SK-N-SH treated with all-trans-retinoic acid at 6 μM for 48 hours (cell line): ENCODE measurements at regions not wholly inside any gene's neighbourhood (a gene's known extent, or its start where the extent isn't known, plus 50 kb on each side); places are given as distances from the start of the nearest gene placed in this dataset.

ENCODE experiments used
- ATAC-seq: fragments of 200-7000 bp; cut with Tn5 transposase; 3 replicates; pipeline ENCODE4 v1.9.1; 2020; ENCODE audit warnings: mild to moderate bottlenecking, moderate library complexity
- ARNTL ChIP-seq: fragments of 450-650 bp; formaldehyde crosslinking; IDR thresholded peaks from 2 replicates; pipeline ENCODE4 v1.5.0; 2020; ENCODE audit warnings: low read depth, mild to moderate bottlenecking, moderate library complexity, borderline replicate concordance
- BACH2 ChIP-seq: fragments of 250-450 bp; sonication (Bioruptor Pico); IDR thresholded peaks from 2 replicates; pipeline ENCODE4 v1.9.0; 2021; ENCODE audit warnings: mild to moderate bottlenecking, borderline replicate concordance
- ESRRG ChIP-seq: fragments of 250-450 bp; sonication (Bioruptor Pico); IDR thresholded peaks from 2 replicates; pipeline ENCODE4 v1.6.1; 2021; ENCODE audit warnings: mild to moderate bottlenecking
- GLIS3 ChIP-seq: fragments of 250-450 bp; sonication (Bioruptor Pico); IDR thresholded peaks from 2 replicates; pipeline ENCODE4 v1.5.0; 2020; ENCODE audit warnings: mild to moderate bottlenecking, moderate library complexity
- ISL1 ChIP-seq: fragments of 250-450 bp; sonication (Bioruptor Pico); IDR thresholded peaks from 2 replicates; pipeline ENCODE4 v2.1.2; 2022; ENCODE audit warnings: mild to moderate bottlenecking, moderate library complexity
- OSR1 ChIP-seq: fragments of 250-450 bp; sonication (Bioruptor Pico); IDR thresholded peaks from 2 replicates; pipeline ENCODE4 v1.8.0; 2022; ENCODE audit warnings: moderate library complexity, mild to moderate bottlenecking, inconsistent platforms
- PPARA ChIP-seq: fragments of 250-450 bp; sonication (Bioruptor Pico); IDR thresholded peaks from 2 replicates; pipeline ENCODE4 v1.5.0; 2020; ENCODE audit warnings: mild to moderate bottlenecking, borderline replicate concordance
- RARB ChIP-seq: fragments of 250-450 bp; sonication (Bioruptor Pico); IDR thresholded peaks from 2 replicates; pipeline ENCODE4 v1.8.0; 2021; ENCODE audit warnings: mild to moderate bottlenecking, moderate library complexity
- SNAI2 ChIP-seq: fragments of 250-450 bp; sonication (Bioruptor Pico); IDR thresholded peaks from 2 replicates; pipeline ENCODE4 v1.5.0; 2020; ENCODE audit warnings: mild to moderate bottlenecking, moderate library complexity
- TCF4 ChIP-seq: fragments of 250-450 bp; sonication (Bioruptor Pico); IDR thresholded peaks from 2 replicates; pipeline ENCODE4 v1.8.0; 2021; ENCODE audit warnings: mild to moderate bottlenecking, moderate library complexity, borderline replicate concordance
- TOX ChIP-seq: fragments of 250-450 bp; sonication (Bioruptor Pico); IDR thresholded peaks from 2 replicates; pipeline ENCODE4 v1.8.0; 2021; ENCODE audit warnings: mild to moderate bottlenecking, moderate library complexity, borderline replicate concordance
- ZC3H10 ChIP-seq: fragments of 250-450 bp; sonication (Bioruptor Pico); IDR thresholded peaks from 2 replicates; pipeline ENCODE4 v1.5.1; 2021; ENCODE audit warnings: mild to moderate bottlenecking, moderate library complexity
- ZFP3 ChIP-seq: fragments of 250-450 bp; sonication (Bioruptor Pico); IDR thresholded peaks from 2 replicates; pipeline ENCODE4 v1.5.0; 2020; ENCODE audit warnings: mild to moderate bottlenecking, moderate library complexity
- ZFP30 ChIP-seq: fragments of 450-650 bp; formaldehyde crosslinking; IDR thresholded peaks from 2 replicates; pipeline ENCODE4 v1.5.0; 2022; ENCODE audit warnings: mild to moderate bottlenecking, moderate library complexity
- ZNF565 ChIP-seq: fragments of 450-650 bp; formaldehyde crosslinking; conservative IDR thresholded peaks from 2 replicates; pipeline ENCODE4 v1.5.0; 2020; ENCODE audit warnings: low read depth, mild to moderate bottlenecking, moderate library complexity
- ZNF70 ChIP-seq: fragments of 450-650 bp; formaldehyde crosslinking; IDR thresholded peaks from 2 replicates; pipeline ENCODE4 v1.5.0; 2020; ENCODE audit warnings: mild to moderate bottlenecking, moderate library complexity
- ZNF8 ChIP-seq: fragments of 450-650 bp; formaldehyde crosslinking; IDR thresholded peaks from 2 replicates; pipeline ENCODE4 v1.5.0; 2020; ENCODE audit warnings: mild to moderate bottlenecking, moderate library complexity
- TF ChIP-seq, protein P1 (sequence below): fragments of 250-450 bp; sonication (Bioruptor Pico); IDR thresholded peaks from 2 replicates; pipeline ENCODE4 v1.5.1; 2020; ENCODE audit warnings: low read depth, mild to moderate bottlenecking, moderate library complexity
- TF ChIP-seq, protein P2 (sequence below): fragments of 250-450 bp; sonication (Bioruptor Pico); IDR thresholded peaks from 2 replicates; pipeline ENCODE4 v1.5.1; 2021; ENCODE audit warnings: mild to moderate bottlenecking, moderate library complexity
- TF ChIP-seq, protein P3 (sequence below): fragments of 250-450 bp; sonication (Bioruptor Pico); IDR thresholded peaks from 2 replicates; pipeline ENCODE4 v1.8.0; 2020; ENCODE audit warnings: mild to moderate bottlenecking, moderate library complexity, borderline replicate concordance
- TF ChIP-seq, protein P4 (sequence below): fragments of 250-450 bp; sonication (Bioruptor Pico); IDR thresholded peaks from 2 replicates; pipeline ENCODE4 v1.8.0; 2021; ENCODE audit warnings: low read depth, mild to moderate bottlenecking, moderate library complexity, borderline replicate concordance

DNA sequence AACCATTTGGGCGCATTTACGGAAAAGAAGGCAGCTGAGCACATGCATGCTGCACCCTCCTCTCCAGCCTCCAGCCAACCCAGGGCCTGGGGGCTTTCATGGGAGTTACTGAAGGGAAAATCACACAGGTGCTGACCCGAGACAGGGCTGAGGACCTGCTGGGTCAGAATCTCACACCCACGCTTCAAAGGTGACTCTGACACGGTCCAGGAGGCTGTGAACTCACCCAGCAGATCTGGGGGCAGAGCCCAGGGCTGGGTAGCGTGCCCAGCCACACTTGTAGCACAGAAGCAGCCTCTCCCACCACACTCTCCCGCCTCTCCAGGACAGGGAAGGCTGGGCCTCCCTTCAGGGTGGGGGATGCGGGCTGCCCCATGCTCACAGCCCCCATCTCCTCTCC, 347.6 kb downstream of the CTTN start:
- TF ChIP-seq ISL1 (CRISPR knock-in tag) (no peak), ARNTL (no peak), ZNF70 (CRISPR knock-in tag) (no peak), TOX (CRISPR knock-in tag) (no peak), ZFP30 (CRISPR knock-in tag) (no peak)
- TF ChIP-seq, protein P1, sequence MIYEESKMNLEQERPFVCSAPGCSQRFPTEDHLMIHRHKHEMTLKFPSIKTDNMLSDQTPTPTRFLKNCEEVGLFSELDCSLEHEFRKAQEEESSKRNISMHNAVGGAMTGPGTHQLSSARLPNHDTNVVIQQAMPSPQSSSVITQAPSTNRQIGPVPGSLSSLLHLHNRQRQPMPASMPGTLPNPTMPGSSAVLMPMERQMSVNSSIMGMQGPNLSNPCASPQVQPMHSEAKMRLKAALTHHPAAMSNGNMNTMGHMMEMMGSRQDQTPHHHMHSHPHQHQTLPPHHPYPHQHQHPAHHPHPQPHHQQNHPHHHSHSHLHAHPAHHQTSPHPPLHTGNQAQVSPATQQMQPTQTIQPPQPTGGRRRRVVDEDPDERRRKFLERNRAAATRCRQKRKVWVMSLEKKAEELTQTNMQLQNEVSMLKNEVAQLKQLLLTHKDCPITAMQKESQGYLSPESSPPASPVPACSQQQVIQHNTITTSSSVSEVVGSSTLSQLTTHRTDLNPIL (CRISPR knock-in tag) = no peak
- ATAC-seq = no peak

DNA sequence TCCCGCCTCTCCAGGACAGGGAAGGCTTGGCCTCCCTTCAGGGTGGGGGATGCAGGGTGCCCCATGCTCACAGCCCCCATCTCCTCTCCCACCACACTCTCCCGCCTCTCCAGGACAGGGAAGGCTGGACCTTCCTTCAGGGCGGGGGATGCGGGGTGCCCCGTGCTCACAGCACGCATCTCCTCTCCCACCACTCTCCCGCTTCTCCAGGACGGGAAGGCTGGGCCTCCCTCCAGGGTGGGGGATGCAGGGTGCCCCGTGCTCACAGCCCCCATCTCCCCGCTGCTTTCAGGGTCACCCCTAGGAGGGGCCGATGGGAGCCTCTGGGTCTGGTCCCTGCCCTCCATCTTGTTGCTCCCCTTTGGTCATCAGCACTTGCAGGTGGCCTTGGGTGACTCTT, 348.0 kb downstream of the CTTN start:
- ATAC-seq = no peak
- no peak for TF ChIP-seq ZFP3 (CRISPR knock-in tag)
- no peak for TF ChIP-seq ZC3H10
- TF ChIP-seq SNAI2 (CRISPR knock-in tag) = no peak
- TF ChIP-seq OSR1 (CRISPR knock-in tag) = no peak
- TF ChIP-seq ZFP30 (CRISPR knock-in tag) = no peak
- TF ChIP-seq PPARA (CRISPR knock-in tag) = no peak
- TF ChIP-seq, all 23 proteins: peak for 0

DNA sequence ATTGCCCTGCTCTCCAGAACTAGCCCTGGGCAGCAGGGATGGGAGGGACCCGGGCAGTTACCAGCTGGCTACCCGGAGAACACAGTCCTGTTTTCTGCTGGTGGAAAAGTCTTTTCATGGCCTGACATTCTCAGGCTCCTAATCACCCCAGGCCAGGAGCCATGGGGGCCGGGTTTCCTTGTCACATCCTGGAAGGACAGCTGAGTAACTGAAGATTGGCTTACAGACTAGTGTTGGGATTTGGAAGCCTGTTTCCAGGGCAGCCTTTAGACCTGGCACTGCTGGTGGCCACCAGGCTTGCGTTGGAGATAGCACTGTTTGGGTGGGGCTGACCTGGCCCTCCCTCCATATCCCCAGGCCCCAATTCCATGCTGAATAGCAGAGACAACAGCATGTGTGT, 349.0 kb downstream of the CTTN start:
- no peak for TF ChIP-seq GLIS3
- TF ChIP-seq ZNF8 (CRISPR knock-in tag) = no peak
- no peak for TF ChIP-seq TCF4 (CRISPR knock-in tag)
- TF ChIP-seq, protein P2, sequence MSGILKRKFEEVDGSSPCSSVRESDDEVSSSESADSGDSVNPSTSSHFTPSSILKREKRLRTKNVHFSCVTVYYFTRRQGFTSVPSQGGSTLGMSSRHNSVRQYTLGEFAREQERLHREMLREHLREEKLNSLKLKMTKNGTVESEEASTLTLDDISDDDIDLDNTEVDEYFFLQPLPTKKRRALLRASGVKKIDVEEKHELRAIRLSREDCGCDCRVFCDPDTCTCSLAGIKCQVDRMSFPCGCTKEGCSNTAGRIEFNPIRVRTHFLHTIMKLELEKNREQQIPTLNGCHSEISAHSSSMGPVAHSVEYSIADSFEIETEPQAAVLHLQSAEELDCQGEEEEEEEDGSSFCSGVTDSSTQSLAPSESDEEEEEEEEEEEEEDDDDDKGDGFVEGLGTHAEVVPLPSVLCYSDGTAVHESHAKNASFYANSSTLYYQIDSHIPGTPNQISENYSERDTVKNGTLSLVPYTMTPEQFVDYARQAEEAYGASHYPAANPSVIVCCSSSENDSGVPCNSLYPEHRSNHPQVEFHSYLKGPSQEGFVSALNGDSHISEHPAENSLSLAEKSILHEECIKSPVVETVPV = no peak
- TF ChIP-seq ZNF70 (CRISPR knock-in tag) = no peak
- TF ChIP-seq ZNF565 (CRISPR knock-in tag) = no peak
- TF ChIP-seq, protein P3, sequence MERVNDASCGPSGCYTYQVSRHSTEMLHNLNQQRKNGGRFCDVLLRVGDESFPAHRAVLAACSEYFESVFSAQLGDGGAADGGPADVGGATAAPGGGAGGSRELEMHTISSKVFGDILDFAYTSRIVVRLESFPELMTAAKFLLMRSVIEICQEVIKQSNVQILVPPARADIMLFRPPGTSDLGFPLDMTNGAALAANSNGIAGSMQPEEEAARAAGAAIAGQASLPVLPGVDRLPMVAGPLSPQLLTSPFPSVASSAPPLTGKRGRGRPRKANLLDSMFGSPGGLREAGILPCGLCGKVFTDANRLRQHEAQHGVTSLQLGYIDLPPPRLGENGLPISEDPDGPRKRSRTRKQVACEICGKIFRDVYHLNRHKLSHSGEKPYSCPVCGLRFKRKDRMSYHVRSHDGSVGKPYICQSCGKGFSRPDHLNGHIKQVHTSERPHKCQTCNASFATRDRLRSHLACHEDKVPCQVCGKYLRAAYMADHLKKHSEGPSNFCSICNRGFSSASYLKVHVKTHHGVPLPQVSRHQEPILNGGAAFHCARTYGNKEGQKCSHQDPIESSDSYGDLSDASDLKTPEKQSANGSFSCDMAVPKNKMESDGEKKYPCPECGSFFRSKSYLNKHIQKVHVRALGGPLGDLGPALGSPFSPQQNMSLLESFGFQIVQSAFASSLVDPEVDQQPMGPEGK (CRISPR knock-in tag) = no peak
- no peak for TF ChIP-seq SNAI2 (CRISPR knock-in tag)
- no peak for TF ChIP-seq ZFP30 (CRISPR knock-in tag)
- no peak for TF ChIP-seq PPARA (CRISPR knock-in tag)
- TF ChIP-seq RARB (CRISPR knock-in tag) = no peak
- TF ChIP-seq, protein P1 (CRISPR knock-in tag) = no peak
- no peak for TF ChIP-seq ZC3H10
- TF ChIP-seq TOX (CRISPR knock-in tag) = no peak
- TF ChIP-seq, all 23 proteins: peak for 0
- no peak for ATAC-seq

DNA sequence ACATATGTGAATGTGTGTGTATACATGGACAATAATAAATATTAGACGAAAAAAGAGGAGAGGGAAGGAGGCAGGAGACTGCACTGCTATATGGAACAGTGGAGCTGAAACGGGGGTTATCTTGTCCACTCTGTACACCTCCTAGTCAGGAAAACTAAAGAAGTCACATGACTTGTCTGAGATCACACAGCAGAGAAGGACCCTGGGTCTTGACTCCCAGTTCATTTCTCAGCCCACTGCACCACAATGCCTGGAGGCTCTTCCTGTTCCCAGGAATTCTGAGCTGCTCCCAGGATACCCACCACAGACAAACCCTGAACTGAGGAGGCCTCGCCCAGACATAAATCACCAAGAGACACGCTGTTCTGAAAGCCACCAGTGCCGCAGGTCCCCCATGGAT, 349.6 kb downstream of the CTTN start:
- ATAC-seq = no peak
- TF ChIP-seq RARB (CRISPR knock-in tag) = no peak
- no peak for TF ChIP-seq BACH2 (CRISPR knock-in tag)
- TF ChIP-seq, protein P1 (CRISPR knock-in tag) = no peak
- TF ChIP-seq ZFP30 (CRISPR knock-in tag) = no peak
- TF ChIP-seq ZFP3 (CRISPR knock-in tag) = no peak
- TF ChIP-seq TOX (CRISPR knock-in tag) = no peak
- TF ChIP-seq OSR1 (CRISPR knock-in tag) = no peak
- no peak for TF ChIP-seq ZNF8 (CRISPR knock-in tag)
- no peak for TF ChIP-seq ZNF70 (CRISPR knock-in tag)
- TF ChIP-seq ZNF565 (CRISPR knock-in tag) = no peak
- TF ChIP-seq, protein P2 = no peak
- TF ChIP-seq, protein P4, sequence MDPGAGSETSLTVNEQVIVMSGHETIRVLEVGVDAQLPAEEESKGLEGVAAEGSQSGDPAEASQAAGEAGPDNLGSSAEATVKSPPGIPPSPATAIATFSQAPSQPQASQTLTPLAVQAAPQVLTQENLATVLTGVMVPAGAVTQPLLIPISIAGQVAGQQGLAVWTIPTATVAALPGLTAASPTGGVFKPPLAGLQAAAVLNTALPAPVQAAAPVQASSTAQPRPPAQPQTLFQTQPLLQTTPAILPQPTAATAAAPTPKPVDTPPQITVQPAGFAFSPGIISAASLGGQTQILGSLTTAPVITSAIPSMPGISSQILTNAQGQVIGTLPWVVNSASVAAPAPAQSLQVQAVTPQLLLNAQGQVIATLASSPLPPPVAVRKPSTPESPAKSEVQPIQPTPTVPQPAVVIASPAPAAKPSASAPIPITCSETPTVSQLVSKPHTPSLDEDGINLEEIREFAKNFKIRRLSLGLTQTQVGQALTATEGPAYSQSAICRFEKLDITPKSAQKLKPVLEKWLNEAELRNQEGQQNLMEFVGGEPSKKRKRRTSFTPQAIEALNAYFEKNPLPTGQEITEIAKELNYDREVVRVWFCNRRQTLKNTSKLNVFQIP (CRISPR knock-in tag) = no peak
- no peak for TF ChIP-seq ESRRG (CRISPR knock-in tag)
- no peak for TF ChIP-seq ZC3H10
